PC-3 (cell line): ENCODE measurements at regions not wholly inside any gene's neighbourhood (a gene's known extent, or its start where the extent isn't known, plus 50 kb on each side); places are given as distances from the start of the nearest gene placed in this dataset.

ENCODE experiments used
- ATAC-seq: fragments of 200-7000 bp; cut with Tn5 transposase; 2 replicates; pipeline ENCODE4 v1.9.1; 2020; ENCODE audit warnings: mild to moderate bottlenecking, moderate library complexity
- BruUV-seq: library from RNA; stranded (reverse); fragments of 400-500 nt; replicated peaks from 2 replicates; lab custom pipeline; 2021; lab: Mats Ljungman, UMichigan
- CTCF ChIA-PET: fragments of 300-600 bp; sonication (Branson Sonifier 250); formaldehyde crosslinking; loops from one replicate; lab custom pipeline; 2022; ENCODE audit warnings: antibody characterized with exemption; lab: Charles Lee
- POLR2A ChIA-PET: fragments of 300-600 bp; sonication (Branson Sonifier 250); formaldehyde crosslinking; loops from one replicate; lab custom pipeline; 2022; ENCODE audit warnings: antibody characterized with exemption; ENCODE audit not compliant: unreplicated experiment; lab: Charles Lee
- DNase-seq: peaks from one replicate; pipeline ENCODE4 v3.0.0-alpha.2; 2015
- H2AFZ ChIP-seq: fragments of 300-600 bp; sonication (generic); 2 replicates; pipeline ENCODE4 v1.6.0; 2016; ENCODE audit warnings: antibody characterized with exemption, low read length
- H3F3A ChIP-seq: fragments of 300-600 bp; sonication (generic); one replicate; pipeline ENCODE4 v1.6.0; 2017; ENCODE audit warnings: antibody characterized with exemption, low read length, control low read depth, mild to moderate bottlenecking; ENCODE audit not compliant: unreplicated experiment
- H3K27ac ChIP-seq: fragments of 300-600 bp; sonication (generic); 2 replicates; pipeline ENCODE4 v1.5.1; 2016; ENCODE audit warnings: mild to moderate bottlenecking, low read length
- H3K27me3 ChIP-seq: fragments of 300-600 bp; sonication (generic); 2 replicates; pipeline ENCODE4 v1.6.1; 2016; ENCODE audit warnings: low read length, mixed read lengths
- H3K36me3 ChIP-seq: fragments of 300-600 bp; sonication (generic); 2 replicates; pipeline ENCODE4 v1.6.1; 2016; ENCODE audit warnings: low read depth, mixed run types, low read length, mixed read lengths
- H3K4me1 ChIP-seq: fragments of 300-600 bp; sonication (generic); 2 replicates; pipeline ENCODE4 v1.5.1; 2016; ENCODE audit warnings: low read length; ENCODE audit not compliant: insufficient read depth
- H3K4me2 ChIP-seq: fragments of 300-600 bp; sonication (generic); 2 replicates; pipeline ENCODE4 v1.6.0; 2016; ENCODE audit warnings: low read length
- H3K4me3 ChIP-seq: fragments of 300-600 bp; sonication (generic); 2 replicates; pipeline ENCODE4 v1.5.1; 2016; ENCODE audit warnings: mild to moderate bottlenecking, low read length, mixed read lengths
- H3K79me2 ChIP-seq: fragments of 300-600 bp; sonication (generic); 2 replicates; pipeline ENCODE4 v1.6.1; 2017; ENCODE audit warnings: low read length, mixed read lengths
- H3K9ac ChIP-seq: fragments of 300-600 bp; sonication (generic); 2 replicates; pipeline ENCODE4 v1.6.0; 2016; ENCODE audit warnings: mild to moderate bottlenecking, low read length
- H3K9me2 ChIP-seq: fragments of 300-600 bp; sonication (generic); replicated peaks from 2 replicates; pipeline ENCODE4 v1.6.1; 2016; ENCODE audit warnings: mixed run types, low read length, mixed read lengths
- H3K9me3 ChIP-seq: fragments of 300-600 bp; sonication (generic); 2 replicates; pipeline ENCODE4 v1.6.1; 2016; ENCODE audit warnings: low read length, mixed read lengths
- H4K20me1 ChIP-seq: fragments of 300-600 bp; sonication (generic); 2 replicates; pipeline ENCODE4 v1.6.1; 2016; ENCODE audit warnings: low read length, mixed read lengths
- EZH2 ChIP-seq: fragments of 300-600 bp; sonication (generic); IDR thresholded peaks from one replicate; pipeline ENCODE4 v1.6.1; 2017; ENCODE audit warnings: antibody characterized with exemption, mild to moderate bottlenecking, low read length; ENCODE audit not compliant: unreplicated experiment
- EZH2phosphoT487 ChIP-seq: fragments of 300-600 bp; sonication (generic); IDR thresholded peaks from 2 replicates; pipeline ENCODE4 v1.6.1; 2018; ENCODE audit warnings: mild to moderate bottlenecking, antibody characterized with exemption, low read length, borderline replicate concordance
- intact Hi-C: fragments of 100-400 bp; cut with micrococcal nuclease; formaldehyde crosslinking; loops from 2 replicates; pipeline ENCODE4 v1.9.0; 2023
- TF ChIP-seq, protein P1 (sequence below): fragments of 300-600 bp; sonication (generic); conservative IDR thresholded peaks from 2 replicates; pipeline ENCODE4 v1.5.1; 2017; ENCODE audit warnings: antibody characterized with exemption, low read depth, mild to moderate bottlenecking, low read length

DNA sequence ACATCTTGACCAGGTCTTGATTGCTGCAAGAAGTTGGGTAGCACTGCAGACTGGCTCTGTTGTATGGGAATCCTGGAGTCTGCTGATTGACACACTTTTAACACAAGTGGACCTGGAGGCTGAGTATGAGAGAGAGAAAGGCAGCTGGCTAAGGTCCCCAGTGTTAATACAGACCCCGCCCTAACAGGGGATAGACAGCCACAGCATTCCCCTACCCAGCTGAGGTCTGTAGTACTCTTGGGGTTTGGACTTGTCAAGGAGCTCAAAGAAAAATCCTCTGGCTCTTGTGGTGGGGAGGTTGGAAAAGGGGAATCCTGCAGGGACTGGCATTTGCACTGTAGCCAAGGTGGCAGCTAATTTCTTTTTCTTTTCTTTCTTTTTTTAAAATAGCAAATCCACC lies 192.7 kb downstream of the ZNF621 start:
- Histone ChIP-seq H3K36me3 (no peaks in the 10 kb centered on the region), H3K9ac (no peak overlapping the region), H4K20me1 (no peaks in the 10 kb centered on the region), H2AFZ (no peak overlapping the region), H3K4me2 (no peak overlapping the region), H3K79me2 (no peaks in the 10 kb centered on the region), H3K9me3 (no peaks in the 10 kb centered on the region), H3K4me1 (no peaks in the 10 kb centered on the region), H3K27me3 (peaks cover 6% of the 10 kb centered on the region; the same call in 1 of the 2 replicates), H3K9me2 (no peaks in the 10 kb centered on the region), H3F3A (no peaks in the 10 kb centered on the region), H3K27ac (no peak overlapping the region), H3K4me3 (no peak overlapping the region)
- ChIA-PET POLR2A (no interaction called here), CTCF (no interaction called here)
- intact Hi-C loops: no loop called here
- ATAC-seq (no peak), DNase-seq (no peak)
- no TSS peak for BruUV-seq
- TF ChIP-seq EZH2 (no peak), EZH2phosphoT487 (no peak)
- TF ChIP-seq, protein P1, sequence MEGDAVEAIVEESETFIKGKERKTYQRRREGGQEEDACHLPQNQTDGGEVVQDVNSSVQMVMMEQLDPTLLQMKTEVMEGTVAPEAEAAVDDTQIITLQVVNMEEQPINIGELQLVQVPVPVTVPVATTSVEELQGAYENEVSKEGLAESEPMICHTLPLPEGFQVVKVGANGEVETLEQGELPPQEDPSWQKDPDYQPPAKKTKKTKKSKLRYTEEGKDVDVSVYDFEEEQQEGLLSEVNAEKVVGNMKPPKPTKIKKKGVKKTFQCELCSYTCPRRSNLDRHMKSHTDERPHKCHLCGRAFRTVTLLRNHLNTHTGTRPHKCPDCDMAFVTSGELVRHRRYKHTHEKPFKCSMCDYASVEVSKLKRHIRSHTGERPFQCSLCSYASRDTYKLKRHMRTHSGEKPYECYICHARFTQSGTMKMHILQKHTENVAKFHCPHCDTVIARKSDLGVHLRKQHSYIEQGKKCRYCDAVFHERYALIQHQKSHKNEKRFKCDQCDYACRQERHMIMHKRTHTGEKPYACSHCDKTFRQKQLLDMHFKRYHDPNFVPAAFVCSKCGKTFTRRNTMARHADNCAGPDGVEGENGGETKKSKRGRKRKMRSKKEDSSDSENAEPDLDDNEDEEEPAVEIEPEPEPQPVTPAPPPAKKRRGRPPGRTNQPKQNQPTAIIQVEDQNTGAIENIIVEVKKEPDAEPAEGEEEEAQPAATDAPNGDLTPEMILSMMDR: no peak

DNA sequence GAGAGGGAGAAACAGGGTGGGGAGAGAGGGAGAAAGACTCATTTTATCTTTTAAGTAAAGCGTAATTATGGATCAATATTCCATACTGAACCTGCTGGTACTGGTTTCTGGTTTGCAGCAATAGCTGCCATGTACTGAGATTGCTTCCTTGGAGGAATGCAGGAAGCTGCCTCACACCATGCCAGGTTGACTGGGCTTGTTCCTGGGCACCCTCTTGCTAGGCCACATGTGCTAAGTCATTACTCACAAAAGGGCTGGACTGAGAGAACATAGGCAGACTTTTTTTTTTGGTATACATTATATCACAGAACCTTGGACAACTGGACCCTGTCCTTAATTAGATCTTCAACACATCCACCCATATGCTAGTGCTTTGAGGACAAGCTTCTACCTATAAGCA lies 193.4 kb downstream of the ZNF621 start:
- Histone ChIP-seq H3K4me1 (no peaks in the 10 kb centered on the region), H3K36me3 (no peaks in the 10 kb centered on the region), H3K9me2 (no peaks in the 10 kb centered on the region), H3K9ac (no peak overlapping the region), H3K79me2 (no peaks in the 10 kb centered on the region), H3K4me2 (no peak overlapping the region), H3K27me3 (peaks cover 6% of the 10 kb centered on the region; the same call in 1 of the 2 replicates), H3K9me3 (no peaks in the 10 kb centered on the region), H2AFZ (no peak overlapping the region), H3K27ac (no peak overlapping the region), H3K4me3 (no peak overlapping the region), H3F3A (no peaks in the 10 kb centered on the region), H4K20me1 (no peaks in the 10 kb centered on the region)
- TF ChIP-seq EZH2phosphoT487 (no peak), EZH2 (no peak)
- TF ChIP-seq, protein P1: no peak
- ATAC-seq: no peak
- ChIA-PET CTCF (no interaction called here), POLR2A (no interaction called here)
- intact Hi-C loops: no loop called here
- BruUV-seq: no TSS peak
- DNase-seq: no peak

DNA sequence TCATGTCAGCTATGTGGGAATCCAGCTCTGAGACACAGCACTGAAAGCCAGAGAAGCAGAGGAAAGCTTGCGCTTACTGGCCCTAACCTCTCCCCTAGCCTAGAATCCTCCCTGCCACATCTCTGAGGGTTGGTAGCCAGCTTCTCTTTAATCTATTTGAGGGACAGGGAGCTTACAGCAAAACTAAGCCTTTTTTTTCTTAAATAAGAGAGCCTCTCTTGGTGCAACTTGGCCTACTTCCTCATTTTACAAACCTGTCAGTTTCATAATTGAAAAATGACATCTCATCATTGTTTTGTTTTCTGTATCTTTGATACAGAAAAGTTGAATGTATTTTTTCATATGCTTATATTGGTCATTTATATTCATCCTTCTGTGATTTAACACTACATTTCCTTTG lies 193.9 kb downstream of the ZNF621 start:
- Histone ChIP-seq H3K4me3 (no peak overlapping the region), H3K9me3 (no peaks in the 10 kb centered on the region), H3K9ac (no peak overlapping the region), H3K4me1 (no peaks in the 10 kb centered on the region), H3K4me2 (no peak overlapping the region), H3K27me3 (peaks cover 6% of the 10 kb centered on the region; the same call in 1 of the 2 replicates), H3K9me2 (no peaks in the 10 kb centered on the region), H2AFZ (no peak overlapping the region), H3F3A (no peaks in the 10 kb centered on the region), H3K79me2 (no peaks in the 10 kb centered on the region), H3K27ac (no peak overlapping the region), H3K36me3 (no peaks in the 10 kb centered on the region), H4K20me1 (no peaks in the 10 kb centered on the region)
- DNase-seq (no peak), ATAC-seq (no peak)
- CTCF ChIA-PET: no interaction called here
- intact Hi-C loops: no loop called here
- POLR2A ChIA-PET: no interaction called here
- no peak for TF ChIP-seq EZH2
- TF ChIP-seq EZH2phosphoT487: no peak
- no TSS peak for BruUV-seq
